GM12878 (cell line): ENCODE measurements at regions not wholly inside any gene's neighbourhood (a gene's known extent, or its start where the extent isn't known, plus 50 kb on each side); places are given as distances from the start of the nearest gene placed in this dataset.

ENCODE experiments used
- ATAC-seq: fragments of 200-7000 bp; cut with Tn5 transposase; 3 replicates; pipeline ENCODE4 v1.9.1; 2020; ENCODE audit warnings: mild to moderate bottlenecking, moderate library complexity
- BruUV-seq: library from RNA; stranded (reverse); fragments of 400-500 nt; replicated peaks from 2 replicates; lab custom pipeline; 2021; lab: Mats Ljungman, UMichigan
- CTCF ChIA-PET: fragments of 300-600 bp; sonication (Branson Sonifier 250); formaldehyde crosslinking; extraction: SDS; loops from one replicate; lab custom pipeline; 2021; ENCODE audit warnings: inconsistent platforms; lab: Yijun Ruan, JAX
- POLR2A ChIA-PET: fragments of 350-600 bp; formaldehyde crosslinking; extraction: SDS; loops from one replicate; lab custom pipeline; 2021; ENCODE audit warnings: inconsistent platforms; lab: Charles Lee
- RAD21 ChIA-PET: fragments of 300-600 bp; sonication (Branson Sonifier 250); formaldehyde crosslinking; loops from one replicate; lab custom pipeline; 2023; ENCODE audit warnings: antibody characterized with exemption; ENCODE audit not compliant: unreplicated experiment; lab: Charles Lee
- SMC1A ChIA-PET: fragments of 300-600 bp; sonication (Branson Sonifier 250); formaldehyde crosslinking; loops from one replicate; lab custom pipeline; 2023; ENCODE audit not compliant: unreplicated experiment, uncharacterized antibody; lab: Charles Lee
- DNase-seq: peaks from one replicate; pipeline ENCODE4 v3.0.0-alpha.2; 2011; ENCODE audit warnings: low read depth, low spot score
- FAIRE-seq: peaks from 3 replicates; lab custom pipeline; 2011; peaks lifted over from hg19 to GRCh38; lab: Jason Lieb, UNC
- H2AFZ ChIP-seq: 2 replicates; pipeline ENCODE4 v1.6.0; 2011; ENCODE audit warnings: low read depth, low read length, control low read depth; ENCODE audit not compliant: control insufficient read depth
- H3K27ac ChIP-seq: 2 replicates; pipeline ENCODE4 v1.5.1; 2011; ENCODE audit warnings: control low read depth; ENCODE audit not compliant: control insufficient read depth, insufficient read depth
- H3K27me3 ChIP-seq, 2 experiments: replicated peaks in 1 of 2; 2 replicates each; pipeline versions ENCODE4 v1.6.0 to v1.6.1; 2011; ENCODE audit warnings: low read length in 1 of 2; ENCODE audit not compliant: control insufficient read depth in 2 of 2, insufficient read depth in 2 of 2
- H3K36me3 ChIP-seq, 2 experiments: 2 replicates each; pipeline ENCODE4 v1.5.1; 2011; ENCODE audit warnings: low read length in 1 of 2; ENCODE audit not compliant: control insufficient read depth in 2 of 2, insufficient read depth in 2 of 2
- H3K4me1 ChIP-seq: 2 replicates; pipeline ENCODE4 v1.6.1; 2011; ENCODE audit warnings: mild to moderate bottlenecking, low read length, moderate library complexity, mixed read lengths; ENCODE audit not compliant: control insufficient read depth, insufficient read depth
- H3K4me2 ChIP-seq: 2 replicates; pipeline ENCODE4 v1.6.0; 2011; ENCODE audit warnings: control low read depth; ENCODE audit not compliant: control insufficient read depth, insufficient read depth
- H3K4me3 ChIP-seq: fragments of 200-600 bp; sonication (generic); 2 replicates; pipeline ENCODE4 v1.5.1; 2016
- H3K79me2 ChIP-seq: 2 replicates; pipeline ENCODE4 v1.6.0; 2011; ENCODE audit warnings: low read length; ENCODE audit not compliant: control insufficient read depth, insufficient read depth
- H3K9ac ChIP-seq: 2 replicates; pipeline ENCODE4 v1.8.0; 2011; ENCODE audit warnings: low read length, control low read depth, mixed read lengths; ENCODE audit not compliant: control insufficient read depth, insufficient read depth
- H3K9me3 ChIP-seq: replicated peaks from 3 replicates; pipeline ENCODE4 v1.5.1; 2011; ENCODE audit warnings: mild to moderate bottlenecking, low read length; ENCODE audit not compliant: control insufficient read depth, insufficient read depth
- H4K20me1 ChIP-seq: 2 replicates; pipeline ENCODE4 v1.6.0; 2011; ENCODE audit not compliant: control insufficient read depth, insufficient read depth
- ASH2L ChIP-seq: fragments of 300-600, 200-600 bp; sonication (generic); IDR thresholded peaks from 2 replicates; pipeline ENCODE4 v1.6.1; 2017; ENCODE audit warnings: low read depth, mild to moderate bottlenecking, borderline replicate concordance
- BRCA1 ChIP-seq: IDR thresholded peaks from 2 replicates; pipeline ENCODE4 v1.6.1; 2011; ENCODE audit warnings: low read depth, low read length, improper control_type of control experiment
- CBFB ChIP-seq: IDR thresholded peaks from 2 replicates; pipeline ENCODE4 v1.6.1; 2016; ENCODE audit warnings: antibody characterized with exemption, low read depth
- CEBPZ ChIP-seq: fragments of 150-350 bp; IDR thresholded peaks from 2 replicates; pipeline ENCODE4 v1.6.1; 2016; ENCODE audit warnings: low read depth, low read length
- ETV6 ChIP-seq, 2 experiments: fragments of 450-650 bp in 1 of 2; IDR thresholded peaks in 1 of 2; conservative IDR thresholded peaks in 1 of 2; 2 replicates each; pipeline ENCODE4 v1.6.1; 2014; ENCODE audit warnings: antibody characterized with exemption in 1 of 2, borderline replicate concordance in 1 of 2, low read depth in 1 of 2, mild to moderate bottlenecking in 1 of 2, moderate library complexity in 1 of 2
- FOXK2 ChIP-seq: fragments of 450-650 bp; IDR thresholded peaks from 2 replicates; pipeline ENCODE4 v1.6.1; 2017; ENCODE audit warnings: mild to moderate bottlenecking, moderate library complexity
- KLF5 ChIP-seq: fragments of 450-650 bp; IDR thresholded peaks from 2 replicates; pipeline ENCODE4 v1.6.1; 2014; ENCODE audit warnings: mild to moderate bottlenecking; ENCODE audit not compliant: partially characterized antibody
- LARP7 ChIP-seq: fragments of 450-650 bp; IDR thresholded peaks from 2 replicates; pipeline ENCODE4 v1.6.1; 2017; ENCODE audit warnings: mild to moderate bottlenecking
- MEF2A ChIP-seq: IDR thresholded peaks from 2 replicates; pipeline ENCODE4 v1.6.1; 2011; ENCODE audit warnings: low read depth, mild to moderate bottlenecking, low read length, moderate library complexity; ENCODE audit not compliant: insufficient read depth
- PAX5 ChIP-seq: IDR thresholded peaks from 2 replicates; pipeline ENCODE4 v1.6.1; 2011; ENCODE audit warnings: low read depth, low read length, borderline replicate concordance
- RCOR1 ChIP-seq: conservative IDR thresholded peaks from 2 replicates; pipeline ENCODE4 v1.6.1; 2012; ENCODE audit warnings: low read depth, low read length, improper control_type of control experiment
- SMC3 ChIP-seq: IDR thresholded peaks from 2 replicates; pipeline ENCODE4 v1.6.1; 2011; ENCODE audit warnings: low read length, improper control_type of control experiment, borderline replicate concordance
- SP1 ChIP-seq: IDR thresholded peaks from one replicate; pipeline ENCODE4 v1.6.1; 2011; ENCODE audit warnings: low read depth, low read length
- TBL1XR1 ChIP-seq: IDR thresholded peaks from 2 replicates; pipeline ENCODE4 v1.6.1; 2012; ENCODE audit warnings: low read depth, low read length, improper control_type of control experiment
- YBX1 ChIP-seq: fragments of 450-650 bp; IDR thresholded peaks from 2 replicates; pipeline ENCODE4 v1.6.1; 2016; ENCODE audit warnings: antibody characterized with exemption
- ZNF207 ChIP-seq: fragments of 450-650 bp; IDR thresholded peaks from 2 replicates; pipeline ENCODE4 v1.6.1; 2014; ENCODE audit warnings: antibody characterized with exemption, mild to moderate bottlenecking, borderline replicate concordance
- WGBS: methylation state at CpG from one replicate; pipeline ENCODE4 v1.1.6; 2016; ENCODE audit warnings: low lambda C conversion rate; ENCODE audit not compliant: insufficient replicate concordance, insufficient coverage; ENCODE audit errors: missing lambda C conversion rate; 5-methylcytosine and 5-hydroxymethylcytosine counted together
- in situ Hi-C: fragments of 300-500 bp; cut with MboI; formaldehyde crosslinking; loops from 9 replicates; pipeline ENCODE4 v1.14.3; 2018; ENCODE audit warnings: mixed read lengths
- intact Hi-C: fragments of 100-400 bp; cut with micrococcal nuclease; formaldehyde crosslinking; loops from one replicate; pipeline ENCODE4 v1.14.2; 2022; ENCODE audit not compliant: unreplicated experiment

- TF ChIP-seq ETV6 (conservative IDR thresholded peaks at IDR 0.05 in 1 of 2, IDR thresholded peaks at IDR 0.05 in 1 of 2; ENCODE audit: borderline replicate concordance in 1 of 2, low read depth in 1 of 2) = no peak
- TF ChIP-seq SMC3 = peak; percentile 83
- TF ChIP-seq MEF2A = no peak
These were observed 197.0 kb downstream of the UTRN start (continued) for GRCh38 chr6:144482142-144482541.

GRCh38 chr6:144485531-144485930 lies 200.4 kb downstream of the UTRN start:
- Histone ChIP-seq H2AFZ (no peak overlapping the region), H3K27me3 (no peaks in the 10 kb centered on the region), H3K27ac (no peak overlapping the region), H3K4me3 (no peak overlapping the region), H3K9me3 (no peaks in the 10 kb centered on the region), H3K36me3 (peaks cover 2 to 9% of the 10 kb centered on the region in 2 experiments; a peak in 3 of 4 replicates), H4K20me1 (no peaks in the 10 kb centered on the region), H3K9ac (no peak overlapping the region), H3K79me2 (no peaks in the 10 kb centered on the region), H3K4me1 (no peaks in the 10 kb centered on the region), H3K4me2 (no peak overlapping the region)
- DNase-seq (no peak), FAIRE-seq (no peak), ATAC-seq (no peak)
- TF ChIP-seq KLF5 = no peak
- no peak for TF ChIP-seq RCOR1
- no peak for TF ChIP-seq PAX5
- no peak for TF ChIP-seq FOXK2
- TF ChIP-seq BRCA1 = no peak
- no peak for TF ChIP-seq CBFB
- no peak for TF ChIP-seq CEBPZ
- TF ChIP-seq ZNF207 = no peak
- TF ChIP-seq LARP7 = no peak
- TF ChIP-seq YBX1 = no peak
- TF ChIP-seq SP1 = no peak
- TF ChIP-seq TBL1XR1 = no peak
- TF ChIP-seq ASH2L = no peak
- SMC1A ChIA-PET = no interaction called here
- in situ Hi-C loops = no loop called here
- intact Hi-C loops = loop anchor here (10.0 kb wide), 1 partner anchor 221 kb away; no protein-coding TSS in a partner anchor
- POLR2A ChIA-PET = interaction anchor here (1.0 kb wide), 1 partner anchor 24 kb away, joined by 3 read pairs; no protein-coding TSS in a partner anchor
- WGBS = 93% methylated on average over 4 of the region's 4 CpGs
- CTCF ChIA-PET = interaction anchor here (1.6 kb wide), 1 partner anchor 17 kb away, joined by 4 read pairs; no protein-coding TSS in a partner anchor
- TSS peak; percentile 45 for BruUV-seq
- RAD21 ChIA-PET = no interaction called here
